ENCODE measurements at regions not wholly inside any gene's neighbourhood (a gene's known extent, or its start where the extent isn't known, plus 50 kb on each side); places are given as distances from the start of the nearest gene placed in this dataset.

- no peak overlapping the region for H3K27ac ChIP-seq (ENCODE audit: insufficient read length, low read depth, low read length)
- no peak overlapping the region for H3K4ac ChIP-seq (ENCODE audit: low read depth, low read length)
- Mint-ChIP-seq H3K4me3 (no peak overlapping the region), H3K27me3 (ENCODE audit: low read depth) (no peaks in the 10 kb centered on the region), H3K27ac (no peak overlapping the region), H3K9me3 (no peaks in the 10 kb centered on the region), H3K36me3 (ENCODE audit: insufficient read depth in 1 of 3, low read depth in 3 of 3) (peaks cover 0 to 3% (median 0%) of the 10 kb centered on the region in 3 experiments; a peak in 1 of 7 replicates), H3K4me1 (peaks cover 11 to 12% of the 10 kb centered on the region in 2 experiments)
- no peak overlapping the region for H3K18ac ChIP-seq (ENCODE audit: insufficient read length, low read depth, low read length)
- no peaks in the 10 kb centered on the region for H3K27me3 ChIP-seq (ENCODE audit: insufficient read depth, low read length)
- no peak overlapping the region for H2BK20ac ChIP-seq (ENCODE audit: low read depth, low read length, poor library complexity, severe bottlenecking)
- no peak overlapping the region for H3K4me2 ChIP-seq (ENCODE audit: insufficient read depth, insufficient read length, low read length)
- no peaks in the 10 kb centered on the region for H3K9me3 ChIP-seq (ENCODE audit: control insufficient read depth, low read depth, low read length)
- H3K14ac ChIP-seq (ENCODE audit: insufficient read depth, low read length), result no peak overlapping the region
- no peak overlapping the region for H4K91ac ChIP-seq (ENCODE audit: insufficient read length, low read depth, low read length)
- H4K20me1 ChIP-seq (ENCODE audit: control insufficient read depth, insufficient read depth, insufficient read length), result no peaks in the 10 kb centered on the region
- H2BK15ac ChIP-seq (ENCODE audit: low read depth, low read length), result no peak overlapping the region
- no peak overlapping the region for H2AFZ ChIP-seq (ENCODE audit: low read length)
- WGBS (ENCODE audit: extremely low coverage, insufficient read length, low lambda C conversion rate), result no CpG with 5 or more reads among the region's 3 CpGs
- H2BK12ac ChIP-seq (ENCODE audit: insufficient read length, low read depth, low read length), result no peak overlapping the region
- no peak for DNase-seq
- H4K8ac ChIP-seq (replicated peaks; ENCODE audit: insufficient read length, low read depth, low read length), result no peak overlapping the region
- H2BK5ac ChIP-seq (ENCODE audit: insufficient read length, low read length), result no peak overlapping the region
- no peaks in the 10 kb centered on the region for H3K23me2 ChIP-seq (ENCODE audit: insufficient read length, low read depth, low read length, poor library complexity, severe bottlenecking)
- H3K23ac ChIP-seq (ENCODE audit: insufficient read length, low read depth, low read length), result no peak overlapping the region
- no peaks in the 10 kb centered on the region for H3K79me2 ChIP-seq (ENCODE audit: insufficient read depth, low read length)
- no peak overlapping the region for H3T11ph ChIP-seq (ENCODE audit: low read length)
- no peak overlapping the region for H2AK5ac ChIP-seq (ENCODE audit: insufficient read length, low read length)
- H3K9ac ChIP-seq (ENCODE audit: extremely low read depth, insufficient read length, low read length), result no peak overlapping the region
- no peak for TF ChIP-seq CTCF (conservative IDR thresholded peaks at IDR 0.05)
- no peak overlapping the region for H3K56ac ChIP-seq (ENCODE audit: insufficient read length, low read depth, low read length)
- H3K79me1 ChIP-seq (ENCODE audit: insufficient read depth, low read depth, low read length, poor library complexity, severe bottlenecking), result no peaks in the 10 kb centered on the region
- no peak overlapping the region for H2BK120ac ChIP-seq (ENCODE audit: low read depth, low read length, poor library complexity, severe bottlenecking)
- no peaks in the 10 kb centered on the region; the same call in 1 of the 2 replicates for H3K4me1 ChIP-seq (ENCODE audit: insufficient read depth, low read length)
- no peak overlapping the region for H4K5ac ChIP-seq (ENCODE audit: insufficient read length, low read depth, low read length)
Measured at GRCh38 chrX:8358302-8358701, 106.3 kb upstream of the VCX3B start.

Data from H9 (cell line).